Uterus (tissue), 2 donors: ENCODE measurements at regions not wholly inside any gene's neighbourhood (a gene's known extent, or its start where the extent isn't known, plus 50 kb on each side); places are given as distances from the start of the nearest gene placed in this dataset.

Source experiments
- CTCF ChIP-seq, 4 experiments: fragments of 200-600 bp in 2 of 4; fragments of 450-650 bp in 2 of 4; sonication (generic) in 2 of 4; IDR thresholded peaks; one replicate each; pipeline ENCODE4 v1.5.1; 2016 to 2019; ENCODE audit warnings: antibody characterized with exemption in 4 of 4, mild to moderate bottlenecking in 2 of 4, moderate library complexity in 1 of 4
- POLR2A ChIP-seq, 2 donors: fragments of 450-650 bp; IDR thresholded peaks; one replicate each; pipeline ENCODE4 v1.6.1; 2016; ENCODE audit warnings: antibody characterized with exemption in 2 of 2, mild to moderate bottlenecking in 1 of 2, moderate library complexity in 1 of 2

- TF ChIP-seq CTCF (IDR thresholded peaks at IDR 0.05) (no peak), POLR2A (IDR thresholded peaks at IDR 0.05) (no peak)
These were observed 601.2 kb downstream of the DHX35 start for GRCh38 chr20:39563349-39563748.
